ENCODE measurements at regions not wholly inside any gene's neighbourhood (a gene's known extent, or its start where the extent isn't known, plus 50 kb on each side); places are given as distances from the start of the nearest gene placed in this dataset.

- H3K27me3 ChIP-seq (replicated peaks in 1 of 2; ENCODE audit: control insufficient read depth in 2 of 2, insufficient read depth in 2 of 2, low read length in 1 of 2), result no peaks in the 10 kb centered on the region
- H3K9ac ChIP-seq (ENCODE audit: control insufficient read depth, insufficient read depth, low read length), result no peak overlapping the region
- BruUV-seq (replicated peaks), result no TSS peak
- no peak overlapping the region for H2AFZ ChIP-seq (ENCODE audit: control insufficient read depth, low read depth, low read length)
- in situ Hi-C loops (cut with MboI), result no loop called here
- WGBS (ENCODE audit: insufficient coverage, insufficient replicate concordance, low lambda C conversion rate, missing lambda C conversion rate), result 24% methylated on average over 3 of the region's 3 CpGs
- no peaks in the 10 kb centered on the region for H3K4me1 ChIP-seq (ENCODE audit: control insufficient read depth, insufficient read depth, low read length)
- no peaks in the 10 kb centered on the region for H3K79me2 ChIP-seq (ENCODE audit: control insufficient read depth, insufficient read depth, low read length)
- no peaks in the 10 kb centered on the region for H3K36me3 ChIP-seq (ENCODE audit: control insufficient read depth in 2 of 2, insufficient read depth in 2 of 2, low read length in 1 of 2)
- intact Hi-C loops (cut with micrococcal nuclease; ENCODE audit: unreplicated experiment), result no loop called here
- H3K9me3 ChIP-seq (replicated peaks; ENCODE audit: control insufficient read depth, insufficient read depth, low read length), result no peaks in the 10 kb centered on the region
- no peak overlapping the region for H3K27ac ChIP-seq (ENCODE audit: control insufficient read depth, insufficient read depth)
- no peak for TF ChIP-seq ZSCAN29 (IDR thresholded peaks at IDR 0.05)
- ATAC-seq (no peak), DNase-seq (ENCODE audit: low read depth, low spot score) (no peak), FAIRE-seq (no peak)
- H3K4me3 ChIP-seq, result no peak overlapping the region
- H3K4me2 ChIP-seq (ENCODE audit: control insufficient read depth, insufficient read depth), result no peak overlapping the region
- ChIA-PET SMC1A (ENCODE audit: uncharacterized antibody, unreplicated experiment) (no interaction called here), RAD21 (ENCODE audit: unreplicated experiment) (no interaction called here), CTCF (no interaction called here), POLR2A (no interaction called here)
- H4K20me1 ChIP-seq (ENCODE audit: control insufficient read depth, insufficient read depth), result no peaks in the 10 kb centered on the region
These were observed 1763.0 kb upstream of the C9orf72 start for GRCh38 chr9:29336281-29336680.

DNA sequence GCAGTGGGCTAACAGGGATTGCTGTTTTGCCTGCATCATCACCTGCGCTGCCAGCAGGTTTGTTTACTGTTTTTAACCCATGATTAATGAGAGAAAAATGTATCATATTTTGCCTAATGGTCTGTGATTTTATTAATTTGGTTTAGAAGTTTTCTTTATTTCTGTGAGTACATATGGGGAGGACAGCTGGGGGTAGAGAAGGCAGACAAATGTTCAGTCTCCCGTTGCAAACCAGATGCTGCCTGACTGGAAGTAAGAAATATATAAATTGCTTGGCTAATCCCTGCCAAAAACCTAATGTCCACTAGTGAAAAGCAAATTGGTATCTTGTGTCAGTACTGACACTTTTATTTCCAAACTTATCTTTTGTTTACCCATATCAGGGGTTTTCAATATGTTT lies 1766.1 kb upstream of the C9orf72 start:
- ATAC-seq (no peak), FAIRE-seq (no peak), DNase-seq (ENCODE audit: low read depth, low spot score) (no peak)
- in situ Hi-C loops (cut with MboI) (no loop called here), intact Hi-C loops (cut with micrococcal nuclease; ENCODE audit: unreplicated experiment) (no loop called here)
- Histone ChIP-seq H3K4me2 (ENCODE audit: control insufficient read depth, insufficient read depth) (no peak overlapping the region), H3K79me2 (ENCODE audit: control insufficient read depth, insufficient read depth, low read length) (no peaks in the 10 kb centered on the region), H3K9ac (ENCODE audit: control insufficient read depth, insufficient read depth, low read length) (no peak overlapping the region), H2AFZ (ENCODE audit: control insufficient read depth, low read depth, low read length) (no peak overlapping the region), H3K4me1 (ENCODE audit: control insufficient read depth, insufficient read depth, low read length) (no peaks in the 10 kb centered on the region), H3K36me3 (ENCODE audit: control insufficient read depth in 2 of 2, insufficient read depth in 2 of 2, low read length in 1 of 2) (no peaks in the 10 kb centered on the region), H3K9me3 (replicated peaks; ENCODE audit: control insufficient read depth, insufficient read depth, low read length) (no peaks in the 10 kb centered on the region), H3K27ac (ENCODE audit: control insufficient read depth, insufficient read depth) (no peak overlapping the region), H3K4me3 (no peak overlapping the region), H3K27me3 (replicated peaks in 1 of 2; ENCODE audit: control insufficient read depth in 2 of 2, insufficient read depth in 2 of 2, low read length in 1 of 2) (no peaks in the 10 kb centered on the region), H4K20me1 (ENCODE audit: control insufficient read depth, insufficient read depth) (no peaks in the 10 kb centered on the region)
- ChIA-PET CTCF (no interaction called here), POLR2A (no interaction called here), SMC1A (ENCODE audit: uncharacterized antibody, unreplicated experiment) (no interaction called here), RAD21 (ENCODE audit: unreplicated experiment) (no interaction called here)
- WGBS (ENCODE audit: insufficient coverage, insufficient replicate concordance, low lambda C conversion rate, missing lambda C conversion rate), result 0% methylated on average over 2 of the region's 2 CpGs
- no TSS peak for BruUV-seq (replicated peaks)
- TF ChIP-seq MEF2A (IDR thresholded peaks at IDR 0.05; ENCODE audit: insufficient read depth, low read depth, low read length) (no peak), SMAD5 (IDR thresholded peaks at IDR 0.05; ENCODE audit: low read depth) (no peak), JUND (IDR thresholded peaks at IDR 0.05; ENCODE audit: low read depth, low read length) (no peak), HDGF (IDR thresholded peaks at IDR 0.05) (no peak), SRF (IDR thresholded peaks at IDR 0.05; ENCODE audit: low read depth in 2 of 2, low read length in 2 of 2) (no peak), RCOR1 (conservative IDR thresholded peaks at IDR 0.05; ENCODE audit: low read depth, low read length) (no peak), MTA2 (IDR thresholded peaks at IDR 0.05; ENCODE audit: low read depth) (no peak)
- TF ChIP-seq, protein P1, sequence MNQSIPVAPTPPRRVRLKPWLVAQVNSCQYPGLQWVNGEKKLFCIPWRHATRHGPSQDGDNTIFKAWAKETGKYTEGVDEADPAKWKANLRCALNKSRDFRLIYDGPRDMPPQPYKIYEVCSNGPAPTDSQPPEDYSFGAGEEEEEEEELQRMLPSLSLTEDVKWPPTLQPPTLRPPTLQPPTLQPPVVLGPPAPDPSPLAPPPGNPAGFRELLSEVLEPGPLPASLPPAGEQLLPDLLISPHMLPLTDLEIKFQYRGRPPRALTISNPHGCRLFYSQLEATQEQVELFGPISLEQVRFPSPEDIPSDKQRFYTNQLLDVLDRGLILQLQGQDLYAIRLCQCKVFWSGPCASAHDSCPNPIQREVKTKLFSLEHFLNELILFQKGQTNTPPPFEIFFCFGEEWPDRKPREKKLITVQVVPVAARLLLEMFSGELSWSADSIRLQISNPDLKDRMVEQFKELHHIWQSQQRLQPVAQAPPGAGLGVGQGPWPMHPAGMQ (IDR thresholded peaks at IDR 0.05; ENCODE audit: borderline replicate concordance), result no peak
- TF ChIP-seq, protein P2, sequence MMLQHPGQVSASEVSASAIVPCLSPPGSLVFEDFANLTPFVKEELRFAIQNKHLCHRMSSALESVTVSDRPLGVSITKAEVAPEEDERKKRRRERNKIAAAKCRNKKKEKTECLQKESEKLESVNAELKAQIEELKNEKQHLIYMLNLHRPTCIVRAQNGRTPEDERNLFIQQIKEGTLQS (IDR thresholded peaks at IDR 0.05; ENCODE audit: borderline replicate concordance, extremely low read depth, low read depth, low read length), result no peak
